ENCODE measurements at regions not wholly inside any gene's neighbourhood (a gene's known extent, or its start where the extent isn't known, plus 50 kb on each side); places are given as distances from the start of the nearest gene placed in this dataset.

DNA sequence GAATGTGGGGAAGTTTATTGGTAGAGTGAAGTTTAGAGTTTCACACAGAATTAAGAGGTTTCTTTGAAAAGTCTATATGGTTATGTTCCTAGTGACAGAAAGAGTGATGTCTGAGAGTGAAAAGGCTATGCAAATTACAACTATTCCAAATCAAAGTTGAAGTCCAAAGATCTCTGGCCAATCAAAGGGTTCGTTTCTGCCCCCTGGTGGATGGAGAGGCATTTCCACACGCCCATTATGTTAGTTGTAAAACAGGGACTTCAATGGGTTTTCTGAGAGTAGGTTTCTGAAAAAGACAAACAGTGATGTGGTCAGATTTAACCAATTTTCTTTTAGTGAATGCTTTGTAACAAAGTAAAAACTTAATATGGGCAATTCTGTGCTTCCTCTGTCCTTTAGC, 441.5 kb upstream of the POU3F3 start:
- Histone ChIP-seq H3K36me3 (ENCODE audit: control insufficient read depth in 4 of 4, insufficient read depth in 4 of 4, low read length in 4 of 4) (no peaks in the 10 kb centered on the region), H3K27ac (ENCODE audit: low read depth in 1 of 2, low read length in 1 of 2) (no peak overlapping the region), H3K4me3 (no peak overlapping the region), H3K4me1 (ENCODE audit: control insufficient read depth in 5 of 5, insufficient read depth in 5 of 5, low read length in 5 of 5) (no peaks in the 10 kb centered on the region), H3K9ac (ENCODE audit: insufficient read depth in 1 of 2, low read length in 2 of 2) (no peak overlapping the region), H3K9me3 (ENCODE audit: control insufficient read depth in 4 of 4, insufficient read depth in 3 of 4, low read length in 3 of 4) (no peaks in the 10 kb centered on the region), H3K27me3 (ENCODE audit: control insufficient read depth in 3 of 3, insufficient read depth in 3 of 3, low read length in 2 of 3) (peaks cover 0 to 4% (median 0%) of the 10 kb centered on the region in 3 donors)
- ATAC-seq (ENCODE audit: insufficient read depth, low FRiP score) (no peak), DNase-seq (peak; percentile 31 to 55 (median 43))
- TF ChIP-seq, protein P1, sequence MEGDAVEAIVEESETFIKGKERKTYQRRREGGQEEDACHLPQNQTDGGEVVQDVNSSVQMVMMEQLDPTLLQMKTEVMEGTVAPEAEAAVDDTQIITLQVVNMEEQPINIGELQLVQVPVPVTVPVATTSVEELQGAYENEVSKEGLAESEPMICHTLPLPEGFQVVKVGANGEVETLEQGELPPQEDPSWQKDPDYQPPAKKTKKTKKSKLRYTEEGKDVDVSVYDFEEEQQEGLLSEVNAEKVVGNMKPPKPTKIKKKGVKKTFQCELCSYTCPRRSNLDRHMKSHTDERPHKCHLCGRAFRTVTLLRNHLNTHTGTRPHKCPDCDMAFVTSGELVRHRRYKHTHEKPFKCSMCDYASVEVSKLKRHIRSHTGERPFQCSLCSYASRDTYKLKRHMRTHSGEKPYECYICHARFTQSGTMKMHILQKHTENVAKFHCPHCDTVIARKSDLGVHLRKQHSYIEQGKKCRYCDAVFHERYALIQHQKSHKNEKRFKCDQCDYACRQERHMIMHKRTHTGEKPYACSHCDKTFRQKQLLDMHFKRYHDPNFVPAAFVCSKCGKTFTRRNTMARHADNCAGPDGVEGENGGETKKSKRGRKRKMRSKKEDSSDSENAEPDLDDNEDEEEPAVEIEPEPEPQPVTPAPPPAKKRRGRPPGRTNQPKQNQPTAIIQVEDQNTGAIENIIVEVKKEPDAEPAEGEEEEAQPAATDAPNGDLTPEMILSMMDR (IDR thresholded peaks at IDR 0.05; ENCODE audit: control extremely low read depth, extremely low read depth): peak; percentile 16
- WGBS, 2 donors: 19 to 25% methylated on average over 2 of the region's 2 CpGs

DNA sequence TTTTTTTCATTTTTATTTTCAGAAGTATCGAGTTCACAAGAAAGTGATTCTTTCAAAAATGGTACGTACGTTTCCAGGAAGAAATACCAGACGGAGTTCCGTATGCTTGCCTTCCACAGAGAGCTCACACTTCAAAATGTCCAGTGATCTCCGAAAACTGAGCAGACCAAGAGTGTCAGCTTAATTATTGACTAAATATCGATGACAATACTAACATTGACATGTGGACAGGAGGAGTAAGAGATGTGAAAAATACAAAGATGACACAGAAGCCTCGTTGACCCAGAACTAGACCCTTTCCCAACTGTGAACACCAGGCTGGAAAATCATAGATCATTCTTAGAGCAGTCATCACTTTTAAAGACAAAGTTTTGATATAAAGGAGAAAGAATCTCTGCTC, 440.0 kb upstream of the POU3F3 start:
- TF ChIP-seq, protein P1 (IDR thresholded peaks at IDR 0.05; ENCODE audit: control extremely low read depth, extremely low read depth): no peak
- Histone ChIP-seq H3K27ac (ENCODE audit: low read depth in 1 of 2, low read length in 1 of 2) (no peak overlapping the region), H3K4me3 (no peak overlapping the region), H3K36me3 (ENCODE audit: control insufficient read depth in 4 of 4, insufficient read depth in 4 of 4, low read length in 4 of 4) (no peaks in the 10 kb centered on the region), H3K27me3 (ENCODE audit: control insufficient read depth in 3 of 3, insufficient read depth in 3 of 3, low read length in 2 of 3) (peaks cover 0 to 4% (median 0%) of the 10 kb centered on the region in 3 donors), H3K4me1 (ENCODE audit: control insufficient read depth in 5 of 5, insufficient read depth in 5 of 5, low read length in 5 of 5) (no peaks in the 10 kb centered on the region), H3K9me3 (ENCODE audit: control insufficient read depth in 4 of 4, insufficient read depth in 3 of 4, low read length in 3 of 4) (no peaks in the 10 kb centered on the region), H3K9ac (ENCODE audit: insufficient read depth in 1 of 2, low read length in 2 of 2) (no peak overlapping the region)
- no peak for DNase-seq
- 85% methylated on average over 8 of the region's 8 CpGs for WGBS, 2 donors
- ATAC-seq (ENCODE audit: insufficient read depth, low FRiP score): no peak

DNA sequence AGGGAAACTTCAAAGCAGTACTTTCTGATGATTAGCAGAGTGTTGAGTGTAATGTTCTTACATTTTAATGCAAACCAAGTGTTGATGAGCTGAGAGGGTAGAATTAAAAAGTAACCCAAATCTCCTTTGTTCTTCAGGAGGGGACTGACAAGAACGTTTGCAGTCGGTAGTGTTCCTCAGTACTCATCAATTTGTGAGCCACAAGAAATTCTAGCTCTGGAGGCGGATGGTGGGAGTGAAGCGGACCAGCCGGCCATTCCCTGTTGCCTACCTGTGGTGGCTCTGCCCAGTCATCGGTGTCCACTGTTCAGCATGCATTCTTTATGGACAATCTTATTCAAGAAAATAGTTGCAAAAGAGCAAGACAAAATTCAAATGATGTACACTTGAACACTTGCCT, 438.6 kb upstream of the POU3F3 start:
- Histone ChIP-seq H3K4me1 (ENCODE audit: control insufficient read depth in 5 of 5, insufficient read depth in 5 of 5, low read length in 5 of 5) (no peaks in the 10 kb centered on the region), H3K27me3 (ENCODE audit: control insufficient read depth in 3 of 3, insufficient read depth in 3 of 3, low read length in 2 of 3) (peaks cover 0 to 4% (median 0%) of the 10 kb centered on the region in 3 donors), H3K36me3 (ENCODE audit: control insufficient read depth in 4 of 4, insufficient read depth in 4 of 4, low read length in 4 of 4) (no peaks in the 10 kb centered on the region), H3K9ac (ENCODE audit: insufficient read depth in 1 of 2, low read length in 2 of 2) (no peak overlapping the region), H3K4me3 (no peak overlapping the region), H3K9me3 (ENCODE audit: control insufficient read depth in 4 of 4, insufficient read depth in 3 of 4, low read length in 3 of 4) (no peaks in the 10 kb centered on the region), H3K27ac (ENCODE audit: low read depth in 1 of 2, low read length in 1 of 2) (no peak overlapping the region)
- TF ChIP-seq, protein P1 (IDR thresholded peaks at IDR 0.05; ENCODE audit: control extremely low read depth, extremely low read depth): no peak
- no peak for ATAC-seq (ENCODE audit: insufficient read depth, low FRiP score)
- 69% methylated on average over 6 of the region's 6 CpGs for WGBS, 2 donors
- DNase-seq: no peak

DNA sequence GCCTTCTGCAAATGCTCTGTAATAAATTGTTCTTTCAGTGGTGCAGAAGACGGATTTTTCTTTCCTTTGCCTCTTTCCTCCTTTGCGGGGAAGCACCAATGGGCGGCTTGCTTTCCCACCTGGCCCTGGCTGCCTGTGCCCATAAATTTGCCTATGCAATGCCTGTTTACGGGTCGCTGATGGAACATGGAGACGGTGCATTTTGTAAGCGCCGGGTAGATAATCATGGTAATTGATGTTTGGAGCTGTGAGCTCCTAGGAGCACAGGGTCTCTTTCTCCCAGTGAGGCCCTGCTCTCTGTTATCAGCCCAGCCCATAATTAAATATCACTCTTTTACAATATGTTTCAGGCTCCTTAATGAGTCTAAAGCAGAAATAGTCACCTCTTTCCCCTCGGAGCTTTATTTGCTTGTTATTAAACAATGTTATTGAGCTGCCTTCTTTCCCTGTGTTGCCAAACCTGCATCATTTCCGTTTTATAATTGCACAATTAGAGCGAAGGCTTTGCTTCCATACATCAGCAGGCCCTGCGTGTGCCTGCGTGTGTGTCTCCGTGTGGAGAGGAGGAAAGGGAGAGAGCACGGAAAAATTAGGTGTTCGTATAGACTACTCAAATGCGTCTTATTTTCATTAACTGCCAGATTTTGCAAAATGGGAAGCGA, 437.4 kb upstream of the POU3F3 start:
- Histone ChIP-seq H3K27ac (ENCODE audit: low read depth in 1 of 2, low read length in 1 of 2) (no peak overlapping the region), H3K9me3 (ENCODE audit: control insufficient read depth in 4 of 4, insufficient read depth in 3 of 4, low read length in 3 of 4) (no peaks in the 10 kb centered on the region), H3K9ac (ENCODE audit: insufficient read depth in 1 of 2, low read length in 2 of 2) (no peak overlapping the region), H3K4me3 (no peak overlapping the region), H3K27me3 (ENCODE audit: control insufficient read depth in 3 of 3, insufficient read depth in 3 of 3, low read length in 2 of 3) (peaks cover 0 to 4% (median 0%) of the 10 kb centered on the region in 3 donors), H3K36me3 (ENCODE audit: control insufficient read depth in 4 of 4, insufficient read depth in 4 of 4, low read length in 4 of 4) (no peaks in the 10 kb centered on the region), H3K4me1 (ENCODE audit: control insufficient read depth in 5 of 5, insufficient read depth in 5 of 5, low read length in 5 of 5) (no peaks in the 10 kb centered on the region)
- ATAC-seq (ENCODE audit: insufficient read depth, low FRiP score) (no peak), DNase-seq (no peak)
- 83 to 86% methylated on average over 18 of the region's 18 CpGs for WGBS, 2 donors
- TF ChIP-seq, protein P1 (IDR thresholded peaks at IDR 0.05; ENCODE audit: control extremely low read depth, extremely low read depth): no peak
